ENCODE measurements at regions not wholly inside any gene's neighbourhood (a gene's known extent, or its start where the extent isn't known, plus 50 kb on each side); places are given as distances from the start of the nearest gene placed in this dataset.
"Not testable (repeated sequence)": the region's sequence is repeated elsewhere in the genome, so short reads cannot be mapped to it uniquely, and the experiment has no call there.

DNA sequence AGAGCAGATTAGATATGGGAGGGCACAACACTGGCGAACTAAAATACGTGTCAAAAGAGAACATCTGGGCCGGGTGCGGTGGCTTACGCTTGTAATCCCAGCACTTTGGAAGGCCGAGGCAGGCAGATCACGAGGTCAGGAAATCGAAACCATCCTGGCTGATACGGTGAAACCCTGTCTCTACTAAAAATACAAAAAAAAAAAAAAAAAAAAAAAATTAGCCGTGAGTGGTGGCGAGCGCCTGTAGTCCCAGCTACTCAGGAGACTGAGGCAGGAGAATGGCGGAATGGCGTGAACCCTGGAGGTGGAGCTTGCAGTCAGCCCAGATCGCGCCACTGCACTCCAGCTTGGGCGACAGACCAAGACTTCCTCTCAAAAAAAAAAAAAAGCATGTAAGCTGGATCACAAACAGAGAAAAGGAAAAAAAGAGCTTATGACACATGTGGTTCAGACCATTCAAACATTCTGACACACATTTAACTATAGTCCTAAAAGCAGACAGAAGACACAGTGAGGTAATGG is 1716.9 kb downstream of the SI start:
- ATAC-seq; intact Hi-C loops (cut with DNase I); DNase-seq (ENCODE audit: low spot score): not testable (repeated sequence)

DNA sequence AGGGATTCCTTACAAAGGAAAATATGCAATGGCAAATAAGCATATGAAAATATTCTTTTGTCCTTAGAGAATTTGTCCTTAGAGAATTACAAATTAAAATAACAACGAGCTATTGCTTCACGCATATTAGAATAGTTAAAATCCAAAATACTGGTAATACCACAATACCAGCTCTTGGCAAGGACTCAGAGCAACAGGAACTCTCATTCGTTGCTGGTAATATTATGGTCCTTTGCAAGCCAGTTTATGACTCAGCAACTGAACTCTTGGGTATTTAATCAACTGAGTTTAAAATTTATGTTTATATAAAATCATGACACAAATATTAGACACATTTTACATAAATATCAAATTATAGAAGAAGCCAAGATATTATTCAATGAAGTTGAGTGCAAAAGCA is 1730.4 kb downstream of the SI start:
- DNase-seq (ENCODE audit: low spot score): no peak
- no peak for ATAC-seq
- intact Hi-C loops (cut with DNase I): no loop called here

DNA sequence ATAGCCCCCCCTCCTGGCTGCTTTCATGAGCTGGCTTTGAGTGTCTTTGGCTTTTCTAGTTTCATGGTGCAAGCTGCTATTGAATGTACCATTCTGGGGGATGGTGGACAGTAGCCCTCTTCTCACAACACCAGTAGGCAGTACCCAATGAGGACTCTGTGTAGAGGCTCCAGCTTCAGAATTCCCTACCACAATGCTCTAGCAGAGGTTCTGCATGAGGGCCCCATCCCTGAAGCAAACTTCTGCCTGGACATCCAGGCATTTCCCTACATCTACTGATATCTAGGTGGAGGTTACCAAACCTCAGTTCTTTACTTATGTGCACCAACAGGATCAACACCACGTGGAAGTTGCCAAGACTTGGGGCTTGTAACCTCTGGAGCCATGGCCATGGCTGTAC is 1742.9 kb downstream of the SI start:
- ATAC-seq (no peak), DNase-seq (ENCODE audit: low spot score) (no peak)
- intact Hi-C loops (cut with DNase I): no loop called here

DNA sequence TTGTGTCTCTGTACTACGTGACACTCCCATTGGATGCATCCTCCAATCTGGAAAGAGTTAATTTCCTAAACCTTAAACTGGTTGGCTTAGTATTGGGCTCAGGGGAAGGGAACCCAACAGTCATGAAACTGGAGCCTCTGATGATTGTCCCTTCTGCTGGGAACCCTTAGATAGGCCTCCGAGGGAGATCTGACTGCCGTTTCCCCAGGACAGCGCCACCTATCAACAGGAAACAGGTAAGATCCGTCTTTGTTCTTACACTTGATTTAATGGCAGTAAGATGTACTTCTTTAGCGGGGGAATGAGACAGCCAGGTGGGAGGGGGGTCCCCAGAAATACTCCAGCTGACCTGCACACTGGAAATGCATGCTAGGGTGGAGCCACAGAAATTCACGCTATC is 1749.6 kb downstream of the SI start:
- ATAC-seq (no peak), DNase-seq (ENCODE audit: low spot score) (no peak)
- intact Hi-C loops (cut with DNase I): no loop called here

DNA sequence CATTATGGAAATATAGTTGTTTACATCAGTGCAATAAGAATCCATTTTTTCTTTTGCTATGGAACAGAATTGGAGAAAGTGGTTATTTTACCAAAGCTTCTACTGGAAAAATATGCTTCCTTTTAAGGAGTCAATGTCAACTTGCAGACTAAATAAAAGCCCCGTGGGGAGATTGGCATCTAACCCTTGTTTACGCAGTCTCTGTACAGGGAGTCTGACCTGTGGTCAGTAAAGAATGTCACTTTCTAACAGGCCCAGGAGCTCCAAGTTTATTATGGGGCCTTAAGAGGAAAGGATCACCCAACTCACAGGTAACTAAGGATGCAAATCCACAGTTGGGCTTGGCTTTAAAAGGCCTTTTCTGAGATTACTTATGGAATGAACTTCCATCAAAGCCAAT is 1751.2 kb downstream of the SI start:
- intact Hi-C loops (cut with DNase I): no loop called here
- ATAC-seq (no peak), DNase-seq (ENCODE audit: low spot score) (no peak)

DNA sequence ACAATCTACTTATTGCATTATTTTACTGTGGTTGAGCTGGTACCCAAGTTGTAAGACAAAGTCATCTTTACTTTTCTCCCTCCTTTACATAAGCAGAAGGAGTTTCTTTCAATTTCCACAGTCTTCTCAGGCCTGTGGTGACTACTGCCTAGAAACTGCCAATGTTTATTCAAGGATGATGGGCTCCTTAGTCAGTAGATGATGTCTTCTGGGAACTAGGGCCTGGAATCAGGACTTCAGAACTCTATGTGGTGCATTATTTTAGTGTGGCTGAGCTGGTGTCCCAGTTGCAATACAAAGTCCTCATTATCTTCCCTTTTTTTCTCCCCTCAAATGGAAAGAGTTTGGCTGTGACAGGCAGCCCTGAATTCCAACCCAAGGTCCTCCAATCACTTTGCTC is 1762.5 kb downstream of the SI start:
- DNase-seq (ENCODE audit: low spot score) (no peak), ATAC-seq (no peak)
- intact Hi-C loops (cut with DNase I): no loop called here

DNA sequence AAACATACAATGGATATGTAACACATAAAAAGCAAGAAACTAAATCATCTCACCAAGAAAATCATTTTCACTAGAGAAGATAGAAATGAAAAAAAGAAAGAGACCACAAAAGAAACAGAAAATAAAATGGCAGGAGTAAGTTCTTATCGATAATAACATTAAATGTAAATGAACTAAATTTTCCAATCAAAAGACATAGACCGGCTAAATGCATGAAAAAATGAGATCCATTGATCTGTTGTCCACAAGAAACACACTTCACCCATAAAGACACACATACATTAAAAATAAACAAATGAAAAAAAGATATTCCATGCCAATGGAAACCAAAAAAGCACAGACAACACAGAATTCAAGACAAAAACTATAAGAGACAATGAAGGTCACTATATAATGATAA is 1771.9 kb downstream of the SI start:
- DNase-seq (ENCODE audit: low spot score) (no peak), ATAC-seq (no peak)
- intact Hi-C loops (cut with DNase I): no loop called here

DNA sequence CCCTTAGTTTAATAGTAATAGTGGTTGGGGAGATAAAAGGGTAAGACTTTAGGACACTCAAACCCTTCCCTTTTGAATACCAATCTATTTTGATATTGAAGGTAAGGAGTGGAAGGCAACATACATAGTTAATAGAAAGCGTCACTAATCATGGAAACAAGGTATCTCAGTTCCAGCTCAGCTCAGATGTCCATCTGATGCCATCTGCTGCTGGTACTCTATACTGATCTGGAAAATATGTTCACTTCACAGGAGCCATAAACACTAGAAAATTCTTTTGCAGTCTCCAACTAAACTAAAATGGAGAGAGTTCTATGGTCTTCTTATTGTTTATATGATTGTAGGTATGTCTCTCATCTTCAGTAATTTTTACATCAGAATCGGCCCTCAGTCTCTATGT is 1777.1 kb downstream of the OTOL1 start:
- no peak for ATAC-seq
- intact Hi-C loops (cut with DNase I): no loop called here
- DNase-seq (ENCODE audit: low spot score): no peak

DNA sequence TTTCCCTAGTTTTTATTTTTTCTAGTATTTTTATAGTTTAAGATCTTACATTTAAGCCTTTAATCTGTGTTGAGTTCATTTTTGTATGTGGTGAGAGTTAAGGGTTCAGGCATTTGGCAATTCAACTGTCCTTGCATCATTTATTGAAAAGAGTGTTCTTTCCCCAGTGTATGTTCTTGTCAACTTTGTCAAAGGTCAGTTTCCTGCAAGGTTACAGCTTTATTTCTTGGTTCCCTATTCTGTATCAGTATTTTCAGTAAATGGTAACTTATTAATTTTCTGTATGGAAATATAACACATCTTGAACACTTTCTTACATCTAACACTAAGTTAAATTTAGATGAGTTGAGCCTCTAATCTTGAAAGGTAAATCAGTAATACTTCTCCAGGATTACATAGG is 1770.1 kb downstream of the OTOL1 start:
- intact Hi-C loops (cut with DNase I): no loop called here
- ATAC-seq (no peak), DNase-seq (ENCODE audit: low spot score) (no peak)

DNA sequence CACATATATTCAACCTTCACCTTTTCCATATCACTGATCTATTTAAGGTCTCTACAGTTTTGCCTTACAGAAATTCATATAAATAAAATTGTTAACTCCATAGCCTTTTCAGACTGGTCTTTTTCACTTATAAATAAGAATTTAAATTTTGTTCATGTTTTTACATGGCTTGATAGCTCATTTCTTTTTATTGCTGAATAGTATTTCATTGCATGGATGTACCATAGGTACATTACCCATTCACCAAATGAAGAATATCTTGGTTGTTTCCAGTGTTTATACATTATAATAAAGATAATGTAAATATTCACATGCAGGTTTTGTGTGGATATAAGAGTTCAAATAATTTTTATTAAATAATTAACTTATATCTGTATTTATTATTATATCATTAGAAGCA is 1765.0 kb downstream of the OTOL1 start:
- ATAC-seq (no peak), DNase-seq (ENCODE audit: low spot score) (no peak)
- intact Hi-C loops (cut with DNase I): no loop called here

DNA sequence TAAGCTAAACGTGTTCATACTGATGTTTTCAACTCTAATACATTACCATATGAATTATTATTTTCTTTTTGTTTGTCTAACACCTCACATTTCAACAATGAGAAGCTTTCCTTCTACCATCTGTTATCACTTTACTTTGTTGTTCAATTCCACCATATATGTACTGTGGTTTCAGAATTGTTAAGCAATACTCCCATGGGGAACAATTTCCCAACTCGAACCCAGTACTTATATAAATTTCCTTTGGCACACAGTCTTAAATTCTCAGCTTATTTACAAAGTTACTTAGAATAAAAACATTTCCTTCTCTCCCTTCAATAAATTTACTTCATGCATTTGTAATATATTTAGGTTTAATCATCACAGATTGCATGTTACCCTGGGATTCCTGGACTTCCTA is 1764.4 kb downstream of the OTOL1 start:
- no peak for ATAC-seq
- intact Hi-C loops (cut with DNase I): no loop called here

DNA sequence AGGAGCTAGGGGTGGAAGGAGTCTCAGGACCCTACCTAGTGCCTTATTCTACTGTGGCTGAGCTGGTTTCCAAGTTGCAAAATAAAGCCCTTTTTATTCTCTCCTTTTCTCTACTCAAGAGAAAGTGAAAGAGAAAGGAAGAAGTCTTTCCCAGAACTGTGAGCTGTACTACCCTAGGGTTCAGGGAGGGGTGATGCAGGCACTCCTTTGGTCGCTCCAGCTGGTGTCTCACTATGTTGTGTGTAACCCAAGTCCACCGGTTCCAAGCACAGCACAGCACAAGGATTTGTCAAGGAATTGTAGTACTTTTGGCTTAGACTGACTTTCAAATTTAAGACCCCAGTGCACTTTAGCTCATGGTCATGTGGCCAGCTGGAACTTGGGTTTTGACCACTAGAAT is 1721.7 kb downstream of the OTOL1 start:
- no peak for ATAC-seq
- intact Hi-C loops (cut with DNase I): no loop called here
- no peak for DNase-seq (ENCODE audit: low spot score)

More for the DNA sequence above, 1764.4 kb downstream of the OTOL1 start:
- no peak for DNase-seq (ENCODE audit: low spot score)

DNA sequence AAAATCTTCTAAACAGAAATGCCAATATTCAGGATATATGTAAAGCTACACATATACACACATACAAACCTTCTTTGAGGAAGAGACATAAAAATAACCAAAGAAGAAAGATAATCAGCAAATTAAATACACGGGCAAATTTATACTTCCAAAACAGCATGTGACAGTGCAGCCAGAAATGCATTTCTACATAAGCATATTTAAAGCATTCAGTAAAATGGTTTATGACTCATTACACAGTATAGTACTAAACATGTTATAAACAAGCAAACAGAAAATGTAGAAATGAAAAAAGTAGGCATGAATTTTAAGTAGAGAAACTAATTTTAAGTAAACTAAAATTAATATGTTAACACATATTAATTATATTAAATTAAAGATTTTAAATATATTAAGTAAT is 1717.2 kb downstream of the OTOL1 start:
- DNase-seq (ENCODE audit: low spot score): no peak
- ATAC-seq: no peak
- intact Hi-C loops (cut with DNase I): no loop called here

DNA sequence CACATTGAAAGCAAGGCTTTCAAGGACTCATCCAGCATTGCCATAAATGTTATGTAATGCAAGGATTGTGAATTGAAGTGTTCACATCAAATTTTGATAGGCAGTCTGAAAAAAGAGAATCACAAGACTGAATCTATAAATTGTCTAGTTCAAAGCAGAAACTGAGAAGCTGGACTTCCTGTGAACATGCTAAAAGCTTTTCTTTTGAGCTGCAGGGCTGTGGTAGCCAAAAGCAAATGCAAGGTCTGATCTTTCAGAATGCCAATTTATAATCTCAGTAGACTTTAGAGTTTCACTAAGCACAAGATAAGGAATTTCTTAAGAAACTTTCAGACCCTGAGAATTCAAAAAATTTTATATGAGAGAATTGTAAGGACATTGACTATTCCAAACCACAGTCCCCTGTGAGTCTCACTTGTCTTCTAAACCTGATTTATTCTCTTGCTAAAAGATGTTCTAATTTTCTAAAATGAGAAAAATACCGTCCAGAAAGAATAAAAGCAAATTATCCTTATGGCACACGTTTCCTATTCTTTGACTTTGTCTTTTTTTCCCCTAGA is 1700.3 kb downstream of the OTOL1 start:
- ATAC-seq (no peak), DNase-seq (ENCODE audit: low spot score) (no peak)
- intact Hi-C loops (cut with DNase I): no loop called here

DNA sequence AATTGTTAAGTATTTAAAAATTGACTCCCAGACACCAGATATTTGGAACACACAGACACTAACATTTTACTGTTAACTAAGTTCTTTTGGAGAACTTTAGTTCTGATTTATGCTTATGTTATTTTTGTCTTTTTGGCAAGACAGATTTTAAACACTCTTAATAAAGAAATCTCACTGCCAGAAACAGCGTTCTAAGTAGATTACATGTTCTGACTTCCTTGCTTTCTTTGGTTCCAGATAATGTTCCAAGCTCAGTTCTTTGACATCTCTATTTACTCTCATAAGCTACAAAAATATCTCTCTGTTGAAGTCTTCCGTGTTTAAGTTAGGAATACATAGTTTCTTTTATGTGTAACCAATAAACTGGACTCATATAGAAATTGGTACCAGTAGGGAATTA is 1699.6 kb downstream of the OTOL1 start:
- ATAC-seq (no peak), DNase-seq (ENCODE audit: low spot score) (no peak)
- intact Hi-C loops (cut with DNase I): no loop called here

DNA sequence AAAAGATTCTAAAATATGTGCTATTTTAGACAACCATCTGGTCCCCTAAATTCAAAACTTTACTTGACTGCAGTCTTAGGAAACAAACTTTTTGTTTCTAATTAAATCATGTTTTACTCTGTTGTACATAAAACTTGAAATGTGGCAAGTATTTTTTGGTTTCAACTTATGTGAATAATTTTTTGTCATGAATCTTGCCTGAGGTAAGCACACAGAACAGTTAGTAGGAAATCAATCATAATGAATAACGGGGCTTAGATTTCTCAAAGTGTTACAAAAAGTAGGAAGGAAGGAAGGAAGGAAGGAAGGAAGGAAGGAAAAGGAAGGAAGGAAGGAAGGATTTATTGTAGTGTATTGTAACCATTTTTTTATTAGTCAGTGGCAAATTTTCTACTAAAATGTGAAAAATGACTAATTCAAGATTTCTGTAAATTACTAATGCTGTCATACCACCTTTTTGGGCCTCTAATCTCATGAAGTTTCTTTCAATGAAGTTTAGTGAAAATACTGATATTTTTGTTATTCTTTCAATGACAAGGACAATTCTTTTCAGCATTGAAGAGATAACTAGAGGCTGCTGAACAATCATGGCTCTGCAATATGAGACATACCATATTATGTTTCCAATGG is 1689.2 kb downstream of the OTOL1 start:
- DNase-seq (ENCODE audit: low spot score) (no peak), ATAC-seq (no peak)
- intact Hi-C loops (cut with DNase I): no loop called here

DNA sequence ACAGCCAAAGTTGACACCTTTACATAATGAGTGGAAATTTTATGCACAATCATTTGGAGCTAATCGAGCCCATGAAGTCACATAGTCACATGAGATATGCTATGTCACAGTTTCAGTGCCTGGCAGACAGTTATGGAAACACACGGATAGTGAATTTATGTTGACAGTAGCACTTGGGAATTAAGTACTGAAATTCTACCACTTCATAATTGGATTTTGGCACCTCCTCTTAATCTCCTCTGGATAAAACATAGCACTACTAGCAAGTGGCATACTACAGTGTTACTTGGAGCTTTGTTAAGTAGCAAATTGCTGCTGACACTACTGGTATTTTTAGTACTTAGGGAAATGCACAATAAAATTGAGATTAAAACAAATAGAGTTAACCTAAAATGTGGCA is 1679.4 kb downstream of the OTOL1 start:
- ATAC-seq: no peak

DNA sequence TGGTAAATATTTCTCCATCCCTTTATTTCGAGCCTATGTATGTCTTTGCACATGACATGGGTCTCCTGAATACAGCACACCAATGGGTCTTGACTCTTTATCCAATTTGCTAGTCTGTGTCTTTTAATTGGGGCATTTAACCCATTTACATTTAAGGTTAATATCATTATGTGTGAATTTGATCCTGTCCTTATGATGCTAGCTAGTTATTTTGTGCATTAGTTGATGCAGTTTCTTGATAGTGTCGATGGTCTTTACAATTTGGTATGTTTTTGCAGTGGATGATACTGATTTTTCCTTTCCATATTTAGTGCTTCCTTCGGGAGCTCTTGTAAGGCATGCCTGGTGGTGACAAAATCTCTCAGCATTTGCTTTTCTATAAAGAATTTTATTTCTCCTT is 1675.9 kb downstream of the OTOL1 start:
- intact Hi-C loops (cut with DNase I); DNase-seq (ENCODE audit: low spot score); ATAC-seq: not testable (repeated sequence)

More for the DNA sequence above, 1679.4 kb downstream of the OTOL1 start:
- intact Hi-C loops (cut with DNase I): no loop called here
- no peak for DNase-seq (ENCODE audit: low spot score)

DNA sequence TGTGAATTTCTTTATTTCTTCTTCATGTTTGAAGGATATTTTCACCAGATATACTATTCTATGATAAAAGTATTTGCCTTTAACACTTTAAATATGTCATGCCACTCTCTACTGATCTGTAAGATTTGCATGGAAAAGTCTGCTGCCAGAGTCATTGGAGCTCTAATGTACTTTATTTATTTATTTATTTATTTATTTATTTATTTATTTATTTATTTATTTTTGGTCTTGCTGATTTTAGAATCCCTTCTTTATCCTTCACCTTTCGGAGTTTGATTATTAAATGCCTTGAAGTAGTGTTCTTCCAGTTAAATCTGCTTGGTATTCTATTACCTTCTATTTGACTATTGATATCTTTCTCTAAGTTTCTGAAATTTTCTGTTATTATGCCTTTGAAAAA is 1669.6 kb downstream of the OTOL1 start:
- intact Hi-C loops (cut with DNase I): no loop called here
- DNase-seq (ENCODE audit: low spot score) (no peak), ATAC-seq (no peak)

DNA sequence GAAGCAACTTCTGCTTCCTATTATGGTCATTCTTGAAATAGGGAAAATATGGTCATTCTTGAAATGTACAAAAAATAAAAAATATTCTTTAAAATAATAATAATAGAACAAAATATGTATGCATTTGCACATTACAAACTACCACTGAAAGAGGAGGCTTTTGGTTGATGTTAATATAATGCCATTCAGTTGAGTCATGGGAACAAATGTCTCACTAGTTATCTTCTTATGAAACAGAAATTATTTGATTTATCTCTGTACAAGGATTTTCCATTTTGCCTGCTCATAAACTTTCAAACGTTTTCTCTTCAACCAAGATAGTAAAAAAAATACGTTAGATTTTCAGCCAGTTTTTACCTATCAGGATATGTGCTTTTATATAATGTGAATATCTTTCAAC is 1662.7 kb downstream of the OTOL1 start:
- ATAC-seq (no peak), DNase-seq (ENCODE audit: low spot score) (no peak)
- intact Hi-C loops (cut with DNase I): no loop called here

DNA sequence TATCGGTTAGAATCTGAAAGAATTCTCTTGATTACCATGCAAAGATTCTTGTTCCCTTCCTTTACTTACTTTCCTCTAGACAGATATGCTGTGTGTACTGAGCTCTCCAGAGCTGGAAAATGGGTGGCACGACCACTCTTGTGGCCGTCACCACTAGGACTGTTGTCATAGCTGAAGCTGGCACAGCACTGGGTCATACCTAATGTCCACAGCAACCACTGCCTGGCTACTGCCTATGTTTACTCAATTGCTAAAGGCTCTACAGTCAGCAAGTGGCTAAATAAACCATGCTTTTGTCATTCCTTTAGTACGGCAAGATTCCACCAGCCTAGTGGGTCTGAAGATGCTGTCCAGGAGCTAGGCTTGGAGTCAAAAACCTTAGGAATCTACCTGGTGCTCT is 1643.0 kb downstream of the OTOL1 start:
- intact Hi-C loops (cut with DNase I): no loop called here
- DNase-seq (ENCODE audit: low spot score) (no peak), ATAC-seq (no peak)

All from sciatic nerve (tissue), 2 donors.